Gastroesophageal sphincter (tissue), 4 donors: ENCODE measurements at regions not wholly inside any gene's neighbourhood (a gene's known extent, or its start where the extent isn't known, plus 50 kb on each side); places are given as distances from the start of the nearest gene placed in this dataset.

Source experiments
- ATAC-seq: fragments of 150-250 bp; one replicate; pipeline ENCODE4 v1.9.1; 2016; ENCODE audit warnings: mild to moderate bottlenecking, moderate library complexity
- H3K27ac ChIP-seq, 4 donors: fragments of 200-600 bp; sonication (generic) in 3 of 4; 1 replicate in 3 of 4; 2 replicates in 1 of 4; pipeline ENCODE4 v1.5.1; 2016 to 2019
- H3K27me3 ChIP-seq: fragments of 200-600 bp; sonication (generic); one replicate; pipeline ENCODE4 v1.5.1; 2019
- H3K36me3 ChIP-seq, 2 donors: fragments of 200-600 bp; sonication (generic); one replicate each; pipeline ENCODE4 v1.5.1; 2019; ENCODE audit warnings: control low read depth in 1 of 2
- H3K4me1 ChIP-seq, 3 donors: fragments of 200-600 bp; sonication (generic); 1 replicate in 2 of 3; 2 replicates in 1 of 3; pipeline ENCODE4 v1.5.1; 2016 to 2019; ENCODE audit warnings: control low read depth in 2 of 3
- H3K4me3 ChIP-seq, 2 donors: fragments of 200-600 bp; sonication (generic); one replicate each; pipeline ENCODE4 v1.5.1; 2019; ENCODE audit warnings: mild to moderate bottlenecking in 1 of 2, moderate library complexity in 1 of 2
- H3K9me3 ChIP-seq, 3 donors: fragments of 200-600 bp; sonication (generic); one replicate each; pipeline ENCODE4 v1.5.1; 2017 to 2019; ENCODE audit warnings: control low read depth in 2 of 3
- CTCF ChIP-seq, 4 experiments: fragments of 200-600 bp in 2 of 4; fragments of 450-650 bp in 2 of 4; sonication (generic) in 1 of 4; IDR thresholded peaks; one replicate each; pipeline ENCODE4 v1.5.1; 2017 to 2019; ENCODE audit warnings: antibody characterized with exemption in 4 of 4, mild to moderate bottlenecking in 2 of 4, moderate library complexity in 2 of 4
- EP300 ChIP-seq: sonication (generic); formaldehyde crosslinking; IDR thresholded peaks from one replicate; pipeline ENCODE4 v1.6.1; 2017; ENCODE audit warnings: antibody characterized with exemption, mild to moderate bottlenecking
- POLR2A ChIP-seq, 2 donors: fragments of 450-650 bp; IDR thresholded peaks; one replicate each; pipeline ENCODE4 v1.6.1; 2017; ENCODE audit warnings: antibody characterized with exemption in 2 of 2, mild to moderate bottlenecking in 2 of 2, moderate library complexity in 1 of 2
- POLR2AphosphoS5 ChIP-seq: sonication (generic); formaldehyde crosslinking; IDR thresholded peaks from one replicate; pipeline ENCODE4 v1.6.1; 2017; ENCODE audit warnings: antibody characterized with exemption
- WGBS, 2 donors: methylation state at CpG; one replicate each; pipeline ENCODE4 v1.1.5; 2018; ENCODE audit warnings: low coverage in 1 of 2; 5-methylcytosine and 5-hydroxymethylcytosine counted together

GRCh38 chr10:20972925-20973324 lies 75.8 kb upstream of the NEBL start:
- no peak for TF ChIP-seq POLR2A (IDR thresholded peaks at IDR 0.05)
- ATAC-seq: no peak
- Histone ChIP-seq H3K27ac (no peak overlapping the region), H3K27me3 (no peaks in the 10 kb centered on the region), H3K4me3 (no peak overlapping the region), H3K36me3 (no peaks in the 10 kb centered on the region), H3K4me1 (no peaks in the 10 kb centered on the region), H3K9me3 (no peaks in the 10 kb centered on the region)
- WGBS, 2 donors: 8 to 28% methylated on average over 2 of the region's 2 CpGs

- Histone ChIP-seq H3K9me3 (no peaks in the 10 kb centered on the region), H3K36me3 (no peaks in the 10 kb centered on the region), H3K4me3 (no peak overlapping the region), H3K27me3 (no peaks in the 10 kb centered on the region), H3K27ac (no peak overlapping the region), H3K4me1 (no peaks in the 10 kb centered on the region)
- 62 to 66% methylated on average over 2 to 3 of the region's 3 CpGs for WGBS, 2 donors
- TF ChIP-seq CTCF (IDR thresholded peaks at IDR 0.05) (no peak), EP300 (no peak), POLR2A (IDR thresholded peaks at IDR 0.05) (no peak), POLR2AphosphoS5 (no peak)
- ATAC-seq: no peak
These were observed 74.8 kb upstream of the NEBL start for GRCh38 chr10:20971901-20972300.

GRCh38 chr10:20970708-20971107 lies 73.6 kb upstream of the NEBL start:
- Histone ChIP-seq H3K9me3 (no peaks in the 10 kb centered on the region), H3K27ac (no peak overlapping the region), H3K36me3 (no peaks in the 10 kb centered on the region), H3K27me3 (no peaks in the 10 kb centered on the region), H3K4me1 (no peaks in the 10 kb centered on the region), H3K4me3 (no peak overlapping the region)
- no peak for TF ChIP-seq CTCF (IDR thresholded peaks at IDR 0.05)
- no peak for TF ChIP-seq POLR2AphosphoS5
- no peak for TF ChIP-seq POLR2A (IDR thresholded peaks at IDR 0.05)
- no peak for TF ChIP-seq EP300
- no peak for ATAC-seq
- WGBS, 2 donors: 59 to 61% methylated on average over 4 of the region's 4 CpGs

GRCh38 chr10:20970044-20970443 lies 72.9 kb upstream of the NEBL start:
- no peak for TF ChIP-seq CTCF (IDR thresholded peaks at IDR 0.05)
- TF ChIP-seq POLR2AphosphoS5: no peak
- TF ChIP-seq POLR2A (IDR thresholded peaks at IDR 0.05): no peak
- TF ChIP-seq EP300: no peak
- Histone ChIP-seq H3K27me3 (no peaks in the 10 kb centered on the region), H3K27ac (no peak overlapping the region), H3K4me3 (no peak overlapping the region), H3K9me3 (no peaks in the 10 kb centered on the region), H3K36me3 (no peaks in the 10 kb centered on the region), H3K4me1 (no peaks in the 10 kb centered on the region)
- WGBS, 2 donors: 69 to 97% methylated on average over 3 of the region's 3 CpGs
- no peak for ATAC-seq

- Histone ChIP-seq H3K9me3 (peaks cover 0 to 6% (median 0%) of the 10 kb centered on the region in 3 donors), H3K4me1 (no peaks in the 10 kb centered on the region), H3K27ac (no peak overlapping the region), H3K4me3 (no peak overlapping the region), H3K27me3 (no peaks in the 10 kb centered on the region), H3K36me3 (no peaks in the 10 kb centered on the region)
- 79 to 85% methylated on average over 3 of the region's 3 CpGs for WGBS, 2 donors
- TF ChIP-seq EP300 (no peak), POLR2AphosphoS5 (no peak), POLR2A (IDR thresholded peaks at IDR 0.05) (no peak), CTCF (IDR thresholded peaks at IDR 0.05) (no peak)
- no peak for ATAC-seq
These were observed 69.3 kb upstream of the NEBL start for GRCh38 chr10:20966426-20966825.
